ENCODE measurements at regions not wholly inside any gene's neighbourhood (a gene's known extent, or its start where the extent isn't known, plus 50 kb on each side); places are given as distances from the start of the nearest gene placed in this dataset.

GRCh38 chr13:65301506-65301905 lies 1928.6 kb downstream of the PCDH9 start:
- Mint-ChIP-seq H3K36me3 (ENCODE audit: insufficient read depth in 1 of 3, low read depth in 3 of 3) (no peaks in the 10 kb centered on the region), H3K27ac (no peak overlapping the region), H3K4me3 (no peak overlapping the region), H3K9me3 (no peaks in the 10 kb centered on the region), H3K4me1 (no peaks in the 10 kb centered on the region), H3K27me3 (ENCODE audit: low read depth) (no peaks in the 10 kb centered on the region)
- H3K27ac ChIP-seq (ENCODE audit: insufficient read length, low read depth, low read length): no peak overlapping the region
- no peak overlapping the region for H3K14ac ChIP-seq (ENCODE audit: insufficient read depth, low read length)
- H3K79me2 ChIP-seq (ENCODE audit: insufficient read depth, low read length): no peaks in the 10 kb centered on the region
- TF ChIP-seq, protein P1, sequence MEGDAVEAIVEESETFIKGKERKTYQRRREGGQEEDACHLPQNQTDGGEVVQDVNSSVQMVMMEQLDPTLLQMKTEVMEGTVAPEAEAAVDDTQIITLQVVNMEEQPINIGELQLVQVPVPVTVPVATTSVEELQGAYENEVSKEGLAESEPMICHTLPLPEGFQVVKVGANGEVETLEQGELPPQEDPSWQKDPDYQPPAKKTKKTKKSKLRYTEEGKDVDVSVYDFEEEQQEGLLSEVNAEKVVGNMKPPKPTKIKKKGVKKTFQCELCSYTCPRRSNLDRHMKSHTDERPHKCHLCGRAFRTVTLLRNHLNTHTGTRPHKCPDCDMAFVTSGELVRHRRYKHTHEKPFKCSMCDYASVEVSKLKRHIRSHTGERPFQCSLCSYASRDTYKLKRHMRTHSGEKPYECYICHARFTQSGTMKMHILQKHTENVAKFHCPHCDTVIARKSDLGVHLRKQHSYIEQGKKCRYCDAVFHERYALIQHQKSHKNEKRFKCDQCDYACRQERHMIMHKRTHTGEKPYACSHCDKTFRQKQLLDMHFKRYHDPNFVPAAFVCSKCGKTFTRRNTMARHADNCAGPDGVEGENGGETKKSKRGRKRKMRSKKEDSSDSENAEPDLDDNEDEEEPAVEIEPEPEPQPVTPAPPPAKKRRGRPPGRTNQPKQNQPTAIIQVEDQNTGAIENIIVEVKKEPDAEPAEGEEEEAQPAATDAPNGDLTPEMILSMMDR (conservative IDR thresholded peaks at IDR 0.05): no peak
- no peak overlapping the region for H3K18ac ChIP-seq (ENCODE audit: insufficient read length, low read depth, low read length)
- H3K9me3 ChIP-seq (ENCODE audit: control insufficient read depth, low read depth, low read length): no peaks in the 10 kb centered on the region
- no peaks in the 10 kb centered on the region for H3K4me1 ChIP-seq (ENCODE audit: insufficient read depth, low read length)
- H2BK5ac ChIP-seq (ENCODE audit: insufficient read length, low read length): no peak overlapping the region
- no peak overlapping the region for H3K23ac ChIP-seq (ENCODE audit: insufficient read length, low read depth, low read length)
- no peaks in the 10 kb centered on the region for H3K23me2 ChIP-seq (ENCODE audit: insufficient read length, low read depth, low read length, poor library complexity, severe bottlenecking)
- no peak overlapping the region for H3K9ac ChIP-seq (ENCODE audit: extremely low read depth, insufficient read length, low read length)
- H3K4ac ChIP-seq (ENCODE audit: low read depth, low read length): no peak overlapping the region
- H2AK5ac ChIP-seq (ENCODE audit: insufficient read length, low read length): no peak overlapping the region
- H2BK120ac ChIP-seq (ENCODE audit: low read depth, low read length, poor library complexity, severe bottlenecking): no peak overlapping the region
- H4K5ac ChIP-seq (ENCODE audit: insufficient read length, low read depth, low read length): no peak overlapping the region
- no peaks in the 10 kb centered on the region for H3K79me1 ChIP-seq (ENCODE audit: insufficient read depth, low read depth, low read length, poor library complexity, severe bottlenecking)
- H3T11ph ChIP-seq (ENCODE audit: low read length): no peak overlapping the region
- H2AFZ ChIP-seq (ENCODE audit: low read length): no peak overlapping the region
- no peak overlapping the region for H2BK12ac ChIP-seq (ENCODE audit: insufficient read length, low read depth, low read length)
- H4K20me1 ChIP-seq (ENCODE audit: control insufficient read depth, insufficient read depth, insufficient read length): no peaks in the 10 kb centered on the region
- no peak overlapping the region for H4K8ac ChIP-seq (replicated peaks; ENCODE audit: insufficient read length, low read depth, low read length)
- no peak overlapping the region for H2BK20ac ChIP-seq (ENCODE audit: low read depth, low read length, poor library complexity, severe bottlenecking)
- H3K4me2 ChIP-seq (ENCODE audit: insufficient read depth, insufficient read length, low read length): no peak overlapping the region
- DNase-seq: no peak
- no peak overlapping the region for H2BK15ac ChIP-seq (ENCODE audit: low read depth, low read length)
- H3K27me3 ChIP-seq (ENCODE audit: insufficient read depth, low read length): no peaks in the 10 kb centered on the region
- H4K91ac ChIP-seq (ENCODE audit: insufficient read length, low read depth, low read length): no peak overlapping the region
- no peak overlapping the region for H3K56ac ChIP-seq (ENCODE audit: insufficient read length, low read depth, low read length)
